ENCODE measurements at regions not wholly inside any gene's neighbourhood (a gene's known extent, or its start where the extent isn't known, plus 50 kb on each side); places are given as distances from the start of the nearest gene placed in this dataset.

GRCh38 chr1:217009376-217009775, 286.1 kb upstream of the ESRRG start:
- TF ChIP-seq, protein P1, sequence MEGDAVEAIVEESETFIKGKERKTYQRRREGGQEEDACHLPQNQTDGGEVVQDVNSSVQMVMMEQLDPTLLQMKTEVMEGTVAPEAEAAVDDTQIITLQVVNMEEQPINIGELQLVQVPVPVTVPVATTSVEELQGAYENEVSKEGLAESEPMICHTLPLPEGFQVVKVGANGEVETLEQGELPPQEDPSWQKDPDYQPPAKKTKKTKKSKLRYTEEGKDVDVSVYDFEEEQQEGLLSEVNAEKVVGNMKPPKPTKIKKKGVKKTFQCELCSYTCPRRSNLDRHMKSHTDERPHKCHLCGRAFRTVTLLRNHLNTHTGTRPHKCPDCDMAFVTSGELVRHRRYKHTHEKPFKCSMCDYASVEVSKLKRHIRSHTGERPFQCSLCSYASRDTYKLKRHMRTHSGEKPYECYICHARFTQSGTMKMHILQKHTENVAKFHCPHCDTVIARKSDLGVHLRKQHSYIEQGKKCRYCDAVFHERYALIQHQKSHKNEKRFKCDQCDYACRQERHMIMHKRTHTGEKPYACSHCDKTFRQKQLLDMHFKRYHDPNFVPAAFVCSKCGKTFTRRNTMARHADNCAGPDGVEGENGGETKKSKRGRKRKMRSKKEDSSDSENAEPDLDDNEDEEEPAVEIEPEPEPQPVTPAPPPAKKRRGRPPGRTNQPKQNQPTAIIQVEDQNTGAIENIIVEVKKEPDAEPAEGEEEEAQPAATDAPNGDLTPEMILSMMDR (IDR thresholded peaks at IDR 0.05), result no peak
- TF ChIP-seq POLR2A (IDR thresholded peaks at IDR 0.05) (no peak), POLR2AphosphoS5 (IDR thresholded peaks at IDR 0.05) (no peak)
